HG02938 (cell line): ENCODE measurements at regions not wholly inside any gene's neighbourhood (a gene's known extent, or its start where the extent isn't known, plus 50 kb on each side); places are given as distances from the start of the nearest gene placed in this dataset.
A peak's percentile ranks its signal among the peaks of the same experiment; 100 is the strongest.
"Not testable (repeated sequence)": the region's sequence is repeated elsewhere in the genome, so short reads cannot be mapped to it uniquely, and the experiment has no call there.

Source experiments
- ATAC-seq: cut with Tn5 transposase; IDR thresholded peaks from one replicate; pipeline ENCODE4 v1.9.1; 2021; ENCODE audit warnings: mild to moderate bottlenecking, moderate library complexity; ENCODE audit not compliant: unreplicated experiment

GRCh38 chr9:42325142-42325541, 141.7 kb downstream of the SPATA31A6 start:
- not testable (repeated sequence) for ATAC-seq

GRCh38 chr9:42325561-42325960, 142.1 kb downstream of the SPATA31A6 start:
- ATAC-seq: not testable (repeated sequence)

GRCh38 chr9:42326482-42326881, 143.0 kb downstream of the SPATA31A6 start:
- ATAC-seq: not testable (repeated sequence)

GRCh38 chr9:42335342-42335741, 151.9 kb downstream of the SPATA31A6 start:
- not testable (repeated sequence) for ATAC-seq

GRCh38 chr9:42335984-42336657, 152.7 kb downstream of the SPATA31A6 start:
- not testable (repeated sequence) for ATAC-seq

GRCh38 chr9:42338275-42338674, 154.8 kb downstream of the SPATA31A6 start:
- not testable (repeated sequence) for ATAC-seq

GRCh38 chr9:42339671-42340434, 156.4 kb downstream of the SPATA31A6 start:
- not testable (repeated sequence) for ATAC-seq

- not testable (repeated sequence) for ATAC-seq
These were observed 156.9 kb downstream of the SPATA31A6 start for GRCh38 chr9:42340435-42340723.

GRCh38 chr9:42341860-42342259, 158.4 kb downstream of the SPATA31A6 start:
- ATAC-seq: not testable (repeated sequence)

- ATAC-seq: not testable (repeated sequence)
These were observed 158.8 kb downstream of the SPATA31A6 start for GRCh38 chr9:42342297-42342696.

GRCh38 chr9:42344508-42344907, 161.0 kb downstream of the SPATA31A6 start:
- not testable (repeated sequence) for ATAC-seq

GRCh38 chr9:42346916-42347315, 163.5 kb downstream of the SPATA31A6 start:
- not testable (repeated sequence) for ATAC-seq

- ATAC-seq: not testable (repeated sequence)
These were observed 165.7 kb downstream of the SPATA31A6 start for GRCh38 chr9:42349181-42349580.

- ATAC-seq: not testable (repeated sequence)
These were observed 167.0 kb downstream of the SPATA31A6 start for GRCh38 chr9:42350412-42350811.

- not testable (repeated sequence) for ATAC-seq
These were observed 174.3 kb downstream of the SPATA31A6 start for GRCh38 chr9:42357604-42358373.

GRCh38 chr9:42358626-42359247, 175.3 kb downstream of the SPATA31A6 start:
- ATAC-seq: not testable (repeated sequence)

GRCh38 chr9:42364410-42365243, 181.2 kb downstream of the SPATA31A6 start:
- not testable (repeated sequence) for ATAC-seq

GRCh38 chr9:42365244-42365945, 181.9 kb downstream of the SPATA31A6 start:
- peak; percentile 96 for ATAC-seq

GRCh38 chr9:42368279-42368881, 184.9 kb downstream of the SPATA31A6 start:
- not testable (repeated sequence) for ATAC-seq
